Bone marrow (tissue), 2 donors: ENCODE measurements at regions not wholly inside any gene's neighbourhood (a gene's known extent, or its start where the extent isn't known, plus 50 kb on each side); places are given as distances from the start of the nearest gene placed in this dataset.

Experiments
- DNase-seq, 2 donors: peaks; one replicate each; lab custom pipeline; 2025; lab: John Stamatoyannopoulos, UW

GRCh38 chr4:52234561-52235440 lies 183.7 kb downstream of the SPATA18 start:
- no peak for DNase-seq

DNA sequence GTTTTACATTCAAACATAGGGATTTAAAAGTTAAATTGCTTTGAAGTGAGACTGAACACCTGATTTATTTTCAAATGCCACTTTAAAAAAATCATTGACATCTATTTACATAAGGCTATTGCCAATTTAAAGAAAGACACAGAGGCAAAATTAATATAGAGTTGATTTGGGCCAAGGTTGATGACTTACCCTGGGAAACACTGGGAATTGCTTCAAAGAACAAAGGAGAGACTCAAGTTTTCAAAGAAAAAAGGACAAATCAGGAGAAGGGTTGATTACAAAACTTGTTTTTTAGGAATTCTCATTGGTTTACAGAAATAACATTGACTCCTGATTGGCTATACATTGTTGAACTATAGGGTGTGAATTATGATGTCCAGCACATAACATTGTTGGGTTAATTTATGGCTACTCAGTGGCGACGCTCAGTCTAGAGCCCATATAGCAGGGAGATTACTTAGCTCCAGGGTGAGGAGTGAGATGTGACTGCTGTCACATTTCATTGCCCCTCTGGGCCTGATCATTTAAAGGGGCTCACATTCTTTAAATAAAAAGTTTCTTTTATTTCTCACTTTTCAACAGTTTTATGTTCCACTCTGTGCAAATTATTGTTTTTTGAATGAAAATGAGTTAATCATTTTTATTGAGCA lies 184.6 kb downstream of the SPATA18 start:
- no peak for DNase-seq

GRCh38 chr4:52241916-52242315 lies 190.8 kb downstream of the SPATA18 start:
- no peak for DNase-seq

DNA sequence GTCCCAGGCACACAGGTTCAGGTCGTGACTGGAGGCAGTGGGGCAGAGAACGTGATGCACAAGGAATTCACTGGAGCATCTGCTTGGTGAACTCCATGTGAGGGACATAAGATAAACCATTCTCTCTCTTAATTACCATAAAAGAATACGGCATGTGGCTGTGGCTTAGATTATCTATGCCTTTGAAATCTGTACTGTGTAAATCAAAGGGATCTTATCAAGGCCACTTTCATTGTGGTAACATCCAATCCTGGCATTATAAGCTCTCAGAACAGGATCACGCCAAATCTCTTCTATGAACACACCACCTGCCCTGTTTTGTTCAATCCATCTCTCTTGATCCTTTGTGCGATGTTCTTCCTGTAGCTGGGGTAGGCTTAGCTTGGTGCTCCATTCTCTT lies 192.3 kb downstream of the SPATA18 start:
- DNase-seq = no peak

DNA sequence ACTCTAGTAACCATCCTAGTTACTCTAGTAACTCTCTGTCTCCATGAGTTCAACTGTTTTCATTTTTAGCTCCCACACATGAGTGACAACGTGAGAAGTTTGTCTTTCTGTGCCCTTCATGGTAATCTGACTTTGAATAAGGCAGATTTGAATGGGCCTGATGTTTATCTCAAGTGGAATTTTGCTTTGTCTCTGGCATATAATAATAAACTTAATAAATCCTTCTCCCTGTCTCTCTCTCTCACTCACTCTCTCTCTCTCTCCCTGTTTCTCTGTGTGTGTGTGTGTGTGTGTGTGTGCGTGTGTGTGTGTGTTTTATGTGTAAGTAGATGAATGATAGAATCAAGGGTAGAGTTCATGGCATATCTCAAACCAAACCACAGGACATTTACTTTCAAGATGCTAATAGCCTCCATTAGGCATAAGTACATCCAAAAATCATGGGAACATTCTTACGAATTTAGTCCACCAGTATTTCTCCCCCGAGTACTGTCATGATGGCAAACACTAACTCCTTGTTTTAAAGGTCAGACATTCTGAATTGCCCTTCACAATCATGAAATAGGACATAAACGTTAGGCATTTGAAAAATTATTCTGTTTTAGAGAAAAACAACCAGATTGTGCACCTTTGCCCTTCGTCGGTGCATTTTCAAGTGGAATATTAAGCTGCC lies 193.1 kb downstream of the SPATA18 start:
- no peak for DNase-seq

DNA sequence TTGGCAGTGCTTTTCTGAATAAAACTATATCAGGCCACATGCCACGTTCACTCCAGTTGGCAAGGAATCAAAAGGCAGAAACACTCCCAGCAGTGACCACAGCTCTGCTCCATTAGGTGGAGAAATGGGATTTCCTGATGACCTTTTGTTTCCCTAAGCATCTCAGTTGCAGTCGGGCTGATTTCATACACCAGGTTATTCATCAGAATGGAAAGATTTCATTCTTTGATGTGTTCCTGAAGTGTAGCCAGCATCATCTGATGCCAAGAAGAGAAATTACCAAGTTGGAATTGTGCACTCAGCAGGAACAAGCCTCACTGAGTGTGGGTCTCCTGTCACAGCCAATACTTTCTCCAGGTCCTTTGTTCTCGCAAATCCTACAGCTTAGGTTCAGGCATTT lies 193.7 kb downstream of the SPATA18 start:
- no peak for DNase-seq

GRCh38 chr4:52246827-52247226 lies 195.7 kb downstream of the SPATA18 start:
- no peak for DNase-seq

- no peak for DNase-seq
Observed at GRCh38 chr4:52247941-52248340, 196.8 kb downstream of the SPATA18 start.

GRCh38 chr4:52248820-52249219 lies 197.7 kb downstream of the SPATA18 start:
- no peak for DNase-seq

DNA sequence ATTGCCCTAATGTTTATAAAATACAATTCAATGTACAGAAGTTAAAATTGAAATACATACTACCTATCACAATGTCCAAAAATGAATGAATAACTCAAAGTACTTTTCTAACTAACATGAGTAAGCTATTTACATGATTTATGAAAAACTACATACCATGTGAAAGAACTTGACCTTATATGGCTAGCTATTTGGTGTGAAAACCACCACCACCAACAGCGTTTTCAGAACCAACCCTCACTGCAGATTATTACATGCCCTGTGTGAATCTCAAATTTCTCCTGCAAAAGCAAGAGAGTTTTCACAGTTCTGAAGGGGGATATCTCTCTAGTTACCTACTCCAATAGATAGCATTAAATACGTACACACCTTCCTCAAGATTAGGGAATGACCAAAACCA lies 198.5 kb downstream of the SPATA18 start:
- no peak for DNase-seq

GRCh38 chr4:52250154-52250553 lies 199.1 kb downstream of the SPATA18 start:
- DNase-seq = no peak

DNA sequence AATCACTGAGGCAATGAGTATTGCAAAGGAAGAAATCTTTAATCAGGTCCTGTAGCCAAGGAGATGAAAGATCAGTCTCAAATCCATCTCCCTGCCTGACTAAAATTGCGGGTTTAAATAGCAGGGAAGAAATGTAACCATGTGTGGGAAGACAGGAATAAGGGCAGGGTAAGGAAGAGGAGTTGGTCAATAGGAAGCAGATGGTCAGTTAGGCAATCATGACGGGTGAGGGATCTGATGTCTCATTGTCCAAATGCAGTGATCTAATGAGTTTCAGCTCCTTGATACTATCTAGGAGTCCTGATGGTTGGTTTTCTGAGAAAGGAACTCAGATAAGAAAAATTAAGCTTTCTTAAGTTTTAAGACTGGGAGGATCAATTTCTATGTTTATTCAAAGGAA lies 200.8 kb downstream of the SPATA18 start:
- no peak for DNase-seq

GRCh38 chr4:52253025-52253424 lies 201.9 kb downstream of the SPATA18 start:
- DNase-seq = no peak

- DNase-seq = no peak
Observed at GRCh38 chr4:52256522-52256921, 205.4 kb downstream of the SPATA18 start.

DNA sequence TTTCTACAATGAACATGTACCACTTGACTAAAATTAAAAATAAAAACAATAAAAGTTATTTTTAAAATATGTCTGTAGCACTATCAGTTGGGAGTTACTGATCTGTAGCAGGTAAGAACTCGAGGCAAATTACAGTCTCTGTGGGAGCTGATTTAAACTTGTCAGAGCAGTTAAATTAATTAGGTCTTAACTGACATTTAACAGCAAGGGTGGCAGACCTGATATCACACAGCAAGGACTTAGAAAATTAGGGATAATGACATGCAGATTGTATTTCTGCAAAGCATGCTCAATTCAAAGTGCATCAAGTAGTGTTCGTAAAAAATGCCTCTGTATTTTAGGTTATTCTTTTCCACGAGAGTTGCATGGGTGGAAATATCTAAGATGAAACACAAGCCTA lies 208.9 kb downstream of the SPATA18 start:
- DNase-seq = no peak

GRCh38 chr4:52260514-52261210 lies 209.6 kb downstream of the SPATA18 start:
- DNase-seq = no peak

DNA sequence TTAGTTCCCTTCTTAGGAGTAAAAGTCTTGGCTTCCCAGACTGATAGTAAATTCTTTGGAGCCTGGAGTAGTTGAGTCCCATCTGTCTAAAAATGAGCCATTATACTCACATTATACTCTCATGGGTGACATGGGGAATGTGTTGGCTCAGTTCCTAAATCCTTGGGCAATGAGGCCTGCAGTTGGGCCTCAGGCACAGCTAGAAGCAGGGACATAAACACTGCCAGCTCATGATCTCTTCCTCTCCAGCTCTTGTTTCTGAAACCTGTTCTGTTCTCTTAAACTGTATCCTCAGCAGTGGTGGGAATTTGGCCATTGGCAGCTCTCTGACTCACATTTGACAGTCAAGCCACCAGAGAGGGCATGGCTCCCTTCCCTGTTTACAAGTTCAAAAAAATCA lies 212.5 kb downstream of the SPATA18 start:
- no peak for DNase-seq

GRCh38 chr4:52265781-52266525 lies 214.8 kb downstream of the SPATA18 start:
- DNase-seq = no peak

- DNase-seq = no peak
Observed at GRCh38 chr4:52266537-52267137, 215.5 kb downstream of the SPATA18 start.

GRCh38 chr4:52269761-52270160 lies 218.7 kb downstream of the SPATA18 start:
- no peak for DNase-seq

GRCh38 chr4:52273885-52274284 lies 222.8 kb downstream of the SPATA18 start:
- no peak for DNase-seq
